ENCODE measurements at regions not wholly inside any gene's neighbourhood (a gene's known extent, or its start where the extent isn't known, plus 50 kb on each side); places are given as distances from the start of the nearest gene placed in this dataset.

DNA sequence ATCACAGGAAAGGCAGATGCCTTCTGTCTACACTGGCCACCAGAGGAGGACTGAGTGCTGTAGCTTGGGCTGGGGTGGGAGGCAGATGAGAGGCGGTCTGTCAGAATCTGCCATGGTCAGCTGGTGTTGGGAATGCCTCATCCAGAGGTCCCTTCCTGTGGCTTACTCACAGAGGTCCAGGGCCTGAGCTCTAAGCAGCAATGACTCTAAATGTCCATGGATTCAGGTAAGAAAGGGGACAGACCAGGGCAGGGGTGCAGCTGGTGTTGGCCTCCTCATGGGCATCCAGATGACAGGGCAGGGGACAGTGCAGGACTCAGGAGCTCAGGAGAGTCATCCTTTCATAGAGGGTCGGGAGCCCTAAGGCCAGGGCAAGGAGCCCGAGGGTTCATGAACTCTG, 165.0 kb downstream of the ICE1 start:
- TF ChIP-seq, protein P1, sequence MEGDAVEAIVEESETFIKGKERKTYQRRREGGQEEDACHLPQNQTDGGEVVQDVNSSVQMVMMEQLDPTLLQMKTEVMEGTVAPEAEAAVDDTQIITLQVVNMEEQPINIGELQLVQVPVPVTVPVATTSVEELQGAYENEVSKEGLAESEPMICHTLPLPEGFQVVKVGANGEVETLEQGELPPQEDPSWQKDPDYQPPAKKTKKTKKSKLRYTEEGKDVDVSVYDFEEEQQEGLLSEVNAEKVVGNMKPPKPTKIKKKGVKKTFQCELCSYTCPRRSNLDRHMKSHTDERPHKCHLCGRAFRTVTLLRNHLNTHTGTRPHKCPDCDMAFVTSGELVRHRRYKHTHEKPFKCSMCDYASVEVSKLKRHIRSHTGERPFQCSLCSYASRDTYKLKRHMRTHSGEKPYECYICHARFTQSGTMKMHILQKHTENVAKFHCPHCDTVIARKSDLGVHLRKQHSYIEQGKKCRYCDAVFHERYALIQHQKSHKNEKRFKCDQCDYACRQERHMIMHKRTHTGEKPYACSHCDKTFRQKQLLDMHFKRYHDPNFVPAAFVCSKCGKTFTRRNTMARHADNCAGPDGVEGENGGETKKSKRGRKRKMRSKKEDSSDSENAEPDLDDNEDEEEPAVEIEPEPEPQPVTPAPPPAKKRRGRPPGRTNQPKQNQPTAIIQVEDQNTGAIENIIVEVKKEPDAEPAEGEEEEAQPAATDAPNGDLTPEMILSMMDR (IDR thresholded peaks at IDR 0.05) = no peak
- TF ChIP-seq POLR2A (IDR thresholded peaks at IDR 0.05) = no peak

All from Peyer's patch (tissue), 4 donors.